HG03575 (cell line): ENCODE measurements at regions not wholly inside any gene's neighbourhood (a gene's known extent, or its start where the extent isn't known, plus 50 kb on each side); places are given as distances from the start of the nearest gene placed in this dataset.

Experiments
- ATAC-seq: cut with Tn5 transposase; IDR thresholded peaks from one replicate; pipeline ENCODE4 v1.9.1; 2021; ENCODE audit not compliant: unreplicated experiment, insufficient number of reproducible peaks, low FRiP score; ENCODE audit errors: extremely low read depth

DNA sequence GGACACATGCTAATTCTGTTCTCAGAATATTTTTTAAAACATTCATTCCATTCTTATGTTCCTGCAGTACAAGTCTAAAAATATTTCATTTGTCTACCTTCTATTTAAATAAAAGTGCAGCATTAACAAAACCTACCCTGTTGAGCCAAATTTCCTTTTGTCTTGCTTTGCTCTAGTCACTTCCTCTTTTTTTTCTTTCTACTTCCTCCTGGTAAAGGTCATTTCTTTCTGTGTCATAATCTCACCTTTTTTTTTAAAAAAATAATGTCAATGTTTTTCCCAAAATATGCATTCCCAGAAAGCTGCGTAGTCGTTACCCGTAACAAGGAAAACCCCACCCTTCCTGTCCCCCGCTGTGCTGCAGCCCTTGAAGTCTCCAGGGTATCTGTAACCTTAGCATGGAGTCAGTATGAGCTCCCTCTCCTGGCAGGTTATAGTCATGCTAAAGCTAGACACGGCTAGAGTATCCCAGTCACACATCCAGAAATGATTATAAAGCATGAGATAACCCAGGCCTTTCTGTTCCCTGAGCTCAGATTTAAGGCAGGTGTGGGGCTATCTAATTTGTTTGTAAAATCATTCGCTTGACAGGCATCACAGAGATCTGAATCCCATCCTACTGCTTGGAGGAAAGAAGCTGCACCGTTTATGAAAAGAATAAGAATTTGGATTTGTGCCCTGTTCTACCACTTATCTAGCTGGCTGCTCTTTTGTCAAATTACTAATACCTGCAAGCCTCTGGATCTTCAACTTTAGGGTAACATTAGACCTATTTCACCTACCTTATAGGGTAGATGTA is 51.1 kb upstream of the EED start:
- peak; percentile 81 for ATAC-seq

- no peak for ATAC-seq
Observed at GRCh38 chr11:86192519-86193257, 51.9 kb upstream of the EED start.

DNA sequence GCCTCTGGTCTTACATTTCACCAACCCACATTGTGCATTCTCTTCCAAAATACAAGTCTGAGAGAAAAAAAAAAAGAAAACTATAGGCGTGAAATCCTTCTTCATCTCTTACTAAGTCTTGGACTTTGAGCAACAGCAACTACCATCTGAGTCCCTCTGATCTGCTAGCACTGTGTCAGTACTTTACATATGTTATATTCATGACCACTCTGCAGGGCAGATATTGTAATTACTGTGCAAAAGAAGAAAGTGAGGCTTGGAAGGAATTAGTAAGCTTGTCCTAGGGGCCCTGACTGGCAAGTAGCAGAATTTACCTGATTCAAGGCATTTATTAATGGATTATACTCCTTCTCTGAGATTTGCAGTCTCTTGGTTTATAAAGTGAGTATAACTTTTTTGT is 52.7 kb upstream of the EED start:
- ATAC-seq: no peak

GRCh38 chr11:86187027-86187426 is 57.5 kb upstream of the EED start:
- no peak for ATAC-seq

DNA sequence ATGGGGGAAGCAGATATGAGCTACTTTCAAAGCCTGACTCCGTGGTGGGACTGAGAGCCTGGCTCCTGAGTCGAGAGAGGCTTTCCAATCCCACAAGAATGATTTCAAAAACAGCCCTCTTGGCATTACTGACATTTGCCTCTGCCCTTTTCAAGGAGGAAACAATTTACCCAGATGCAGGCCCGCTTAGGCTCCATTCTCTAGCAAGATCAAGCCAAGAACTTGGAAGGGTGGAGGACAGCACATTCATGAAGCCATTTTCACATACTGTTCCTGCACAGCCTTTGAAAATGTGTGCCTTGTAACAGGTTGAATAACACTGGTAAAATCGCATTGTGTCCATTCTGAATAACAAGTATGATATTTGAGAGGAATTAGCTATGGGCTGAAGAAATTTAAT is 58.2 kb upstream of the EED start:
- ATAC-seq: no peak

GRCh38 chr11:86185381-86185750 is 59.2 kb upstream of the EED start:
- no peak for ATAC-seq

GRCh38 chr11:86184728-86185380 is 59.7 kb upstream of the EED start:
- ATAC-seq: no peak

GRCh38 chr11:86183694-86184093 is 60.9 kb upstream of the EED start:
- ATAC-seq: no peak

GRCh38 chr11:86182976-86183584 is 61.5 kb upstream of the EED start:
- ATAC-seq: no peak

GRCh38 chr11:86181379-86181778 is 63.2 kb upstream of the EED start:
- no peak for ATAC-seq

- ATAC-seq: no peak
Observed at GRCh38 chr11:86180851-86181250, 63.7 kb upstream of the EED start.

GRCh38 chr11:86180423-86180822 is 64.1 kb upstream of the EED start:
- ATAC-seq: no peak

- ATAC-seq: no peak
Observed at GRCh38 chr11:86179646-86180064, 64.9 kb upstream of the EED start.

- no peak for ATAC-seq
Observed at GRCh38 chr11:86177302-86177701, 67.3 kb upstream of the EED start.

GRCh38 chr11:86176165-86176884 is 68.2 kb upstream of the EED start:
- ATAC-seq: peak; percentile 25

- no peak for ATAC-seq
Observed at GRCh38 chr11:86175626-86176025, 68.9 kb upstream of the EED start.

DNA sequence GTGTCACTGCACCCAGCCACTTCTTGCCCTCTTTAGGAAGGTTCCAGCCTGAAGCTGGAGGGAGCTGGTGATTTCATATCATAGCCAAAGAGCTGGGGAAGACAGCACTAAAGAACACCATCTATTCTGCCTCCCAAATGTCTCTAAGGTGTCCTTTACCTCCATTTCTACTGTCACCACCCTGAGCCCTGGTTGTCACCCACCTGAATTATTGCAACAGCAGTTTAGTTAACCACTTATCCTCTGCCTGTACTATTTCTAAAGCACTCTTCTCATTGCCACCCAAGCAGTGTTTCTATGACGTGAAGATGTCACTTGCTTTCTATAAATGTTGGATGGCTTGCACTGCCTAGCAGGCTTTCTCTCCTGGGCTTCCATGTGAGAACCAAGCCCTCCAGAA is 69.4 kb upstream of the EED start:
- ATAC-seq: no peak

GRCh38 chr11:86174101-86175046 is 70.2 kb upstream of the EED start:
- no peak for ATAC-seq
